ENCODE measurements at regions not wholly inside any gene's neighbourhood (a gene's known extent, or its start where the extent isn't known, plus 50 kb on each side); places are given as distances from the start of the nearest gene placed in this dataset.
A peak's percentile ranks its signal among the peaks of the same experiment; 100 is the strongest.

DNA sequence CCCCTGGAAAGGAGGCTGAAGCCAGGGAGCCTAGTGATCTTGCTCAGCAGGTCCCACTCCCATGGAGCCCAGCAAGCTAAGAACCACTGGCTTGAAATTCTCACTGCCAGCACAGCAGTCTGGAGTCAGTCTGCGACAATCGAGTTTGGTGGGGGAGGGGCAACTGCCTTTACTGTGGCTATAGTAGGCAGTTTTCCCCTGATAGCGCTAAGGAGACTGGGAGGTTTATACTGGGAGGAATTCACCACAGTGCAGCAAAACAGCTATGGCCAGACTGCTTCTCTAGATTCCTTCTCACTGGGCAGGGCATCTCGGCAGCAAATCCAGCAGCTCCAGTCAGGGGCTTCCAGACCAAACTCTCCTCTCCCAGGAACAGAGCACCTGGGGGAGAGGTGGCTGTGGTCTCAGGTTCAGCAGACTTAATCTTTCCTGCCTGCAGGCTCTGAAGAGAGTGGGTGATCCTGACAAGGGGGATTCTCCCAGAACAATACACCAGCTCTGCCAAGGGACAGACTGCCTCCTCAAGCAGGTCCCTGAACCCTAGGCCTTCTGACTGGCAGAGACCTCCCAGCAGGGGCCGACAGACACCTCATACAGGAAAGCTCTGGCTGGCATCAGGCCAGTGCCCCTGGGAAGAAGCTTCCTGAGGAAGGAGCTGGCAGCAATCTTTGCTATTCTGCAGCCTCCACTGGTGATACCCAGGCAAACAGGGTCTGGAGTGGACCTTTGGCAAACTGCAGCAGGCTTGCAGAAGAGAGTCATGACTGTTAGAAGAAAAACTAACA lies 548.5 kb upstream of the NEGR1 start:
- no peak for DNase-seq
- Histone ChIP-seq H2AFZ (no peak overlapping the region), H3K9ac (no peak overlapping the region), H4K20me1 (ENCODE audit: insufficient read depth) (no peaks in the 10 kb centered on the region), H3K4me2 (ENCODE audit: unreplicated experiment) (no peak overlapping the region), H3F3A (ENCODE audit: insufficient read depth) (no peaks in the 10 kb centered on the region), H3K4me3 (no peak overlapping the region), H3K79me2 (ENCODE audit: insufficient read depth) (no peaks in the 10 kb centered on the region), H3K36me3 (ENCODE audit: low read depth) (no peaks in the 10 kb centered on the region), H3K9me3 (ENCODE audit: low read depth) (no peaks in the 10 kb centered on the region), H3K27me3 (replicated peaks; ENCODE audit: insufficient read depth) (no peaks in the 10 kb centered on the region), H3K4me1 (ENCODE audit: insufficient read depth) (no peaks in the 10 kb centered on the region), H3K9me2 (ENCODE audit: insufficient read depth) (no peaks in the 10 kb centered on the region), H3K27ac (no peak overlapping the region)
- no peak for TF ChIP-seq EZH2phosphoT487 (IDR thresholded peaks at IDR 0.05; ENCODE audit: insufficient read depth, low read depth)
- TF ChIP-seq EZH2 (IDR thresholded peaks at IDR 0.05; ENCODE audit: insufficient read depth, poor library complexity, severe bottlenecking), result no peak
- 49% methylated on average over 5 of the region's 5 CpGs for WGBS, 2 experiments (ENCODE audit: low coverage in 1 of 2, low lambda C conversion rate in 2 of 2, missing lambda C conversion rate in 2 of 2)
- in situ Hi-C loops (cut with MboI), result no loop called here

GRCh38 chr1:72827278-72827677 lies 544.9 kb upstream of the NEGR1 start:
- Histone ChIP-seq H3K4me1 (ENCODE audit: insufficient read depth) (no peaks in the 10 kb centered on the region), H4K20me1 (ENCODE audit: insufficient read depth) (no peaks in the 10 kb centered on the region), H3K9me2 (ENCODE audit: insufficient read depth) (no peaks in the 10 kb centered on the region), H3K4me3 (no peak overlapping the region), H3K79me2 (ENCODE audit: insufficient read depth) (no peaks in the 10 kb centered on the region), H3K27me3 (replicated peaks; ENCODE audit: insufficient read depth) (no peaks in the 10 kb centered on the region), H3K9ac (no peak overlapping the region), H3K36me3 (ENCODE audit: low read depth) (no peaks in the 10 kb centered on the region), H2AFZ (no peak overlapping the region), H3K27ac (no peak overlapping the region), H3F3A (ENCODE audit: insufficient read depth) (no peaks in the 10 kb centered on the region), H3K9me3 (ENCODE audit: low read depth) (no peaks in the 10 kb centered on the region), H3K4me2 (ENCODE audit: unreplicated experiment) (no peak overlapping the region)
- in situ Hi-C loops (cut with MboI), result no loop called here
- peak; percentile 31 for DNase-seq
- TF ChIP-seq EZH2 (IDR thresholded peaks at IDR 0.05; ENCODE audit: insufficient read depth, poor library complexity, severe bottlenecking), result no peak
- TF ChIP-seq EZH2phosphoT487 (IDR thresholded peaks at IDR 0.05; ENCODE audit: insufficient read depth, low read depth), result no peak

DNA sequence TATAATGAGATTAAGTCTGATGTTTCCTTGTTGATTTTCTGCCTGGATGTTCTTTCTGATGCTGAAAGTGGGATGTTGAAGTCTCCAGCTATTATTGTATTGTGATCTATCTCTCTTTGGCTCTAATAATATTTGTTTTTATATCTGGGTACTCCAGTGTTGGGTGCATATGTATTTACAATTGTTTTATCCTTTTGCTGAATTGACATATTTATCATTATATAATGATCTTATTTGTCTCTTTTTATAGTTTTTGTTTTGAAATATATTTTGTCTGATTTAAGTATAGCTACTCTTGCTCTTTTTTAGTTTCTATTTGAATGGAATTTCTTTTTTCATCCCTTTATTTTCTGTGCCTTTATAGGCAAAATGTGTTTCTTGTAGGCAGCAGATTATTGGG lies 522.2 kb upstream of the NEGR1 start:
- no peak for TF ChIP-seq EZH2 (IDR thresholded peaks at IDR 0.05; ENCODE audit: insufficient read depth, poor library complexity, severe bottlenecking)
- no peak for TF ChIP-seq EZH2phosphoT487 (IDR thresholded peaks at IDR 0.05; ENCODE audit: insufficient read depth, low read depth)
- no peaks in the 10 kb centered on the region for H3K27me3 ChIP-seq (replicated peaks; ENCODE audit: insufficient read depth)
- no peaks in the 10 kb centered on the region for H4K20me1 ChIP-seq (ENCODE audit: insufficient read depth)
- H3K36me3 ChIP-seq (ENCODE audit: low read depth), result no peaks in the 10 kb centered on the region
- no peaks in the 10 kb centered on the region for H3K4me1 ChIP-seq (ENCODE audit: insufficient read depth)
- H3K9me3 ChIP-seq (ENCODE audit: low read depth), result no peaks in the 10 kb centered on the region
- H3K9ac ChIP-seq, result no peak overlapping the region
- no peaks in the 10 kb centered on the region for H3K79me2 ChIP-seq (ENCODE audit: insufficient read depth)
- in situ Hi-C loops (cut with MboI), result no loop called here
- H3K9me2 ChIP-seq (ENCODE audit: insufficient read depth), result no peaks in the 10 kb centered on the region
- DNase-seq, result no peak
- H3K4me3 ChIP-seq, result no peak overlapping the region
- no peak overlapping the region for H3K27ac ChIP-seq
- no peak overlapping the region for H3K4me2 ChIP-seq (ENCODE audit: unreplicated experiment)
- no peak overlapping the region for H2AFZ ChIP-seq
- H3F3A ChIP-seq (ENCODE audit: insufficient read depth), result no peaks in the 10 kb centered on the region

GRCh38 chr1:72781038-72781437 lies 498.7 kb upstream of the NEGR1 start:
- Histone ChIP-seq H3K79me2 (ENCODE audit: insufficient read depth) (no peaks in the 10 kb centered on the region), H3K9ac (no peak overlapping the region), H3F3A (ENCODE audit: insufficient read depth) (no peaks in the 10 kb centered on the region), H3K9me2 (ENCODE audit: insufficient read depth) (no peaks in the 10 kb centered on the region), H3K4me3 (no peak overlapping the region), H3K27ac (no peak overlapping the region), H3K4me1 (ENCODE audit: insufficient read depth) (no peaks in the 10 kb centered on the region), H3K27me3 (replicated peaks; ENCODE audit: insufficient read depth) (no peaks in the 10 kb centered on the region), H3K36me3 (ENCODE audit: low read depth) (no peaks in the 10 kb centered on the region), H3K4me2 (ENCODE audit: unreplicated experiment) (no peak overlapping the region), H4K20me1 (ENCODE audit: insufficient read depth) (no peaks in the 10 kb centered on the region), H3K9me3 (ENCODE audit: low read depth) (no peaks in the 10 kb centered on the region), H2AFZ (no peak overlapping the region)
- TF ChIP-seq EZH2 (IDR thresholded peaks at IDR 0.05; ENCODE audit: insufficient read depth, poor library complexity, severe bottlenecking) (no peak), EZH2phosphoT487 (IDR thresholded peaks at IDR 0.05; ENCODE audit: insufficient read depth, low read depth) (no peak)
- DNase-seq, result no peak
- in situ Hi-C loops (cut with MboI), result no loop called here
- WGBS, 2 experiments (ENCODE audit: low coverage in 1 of 2, low lambda C conversion rate in 2 of 2, missing lambda C conversion rate in 2 of 2), result 0 to 7% methylated on average over 1 of the region's 1 CpG

DNA sequence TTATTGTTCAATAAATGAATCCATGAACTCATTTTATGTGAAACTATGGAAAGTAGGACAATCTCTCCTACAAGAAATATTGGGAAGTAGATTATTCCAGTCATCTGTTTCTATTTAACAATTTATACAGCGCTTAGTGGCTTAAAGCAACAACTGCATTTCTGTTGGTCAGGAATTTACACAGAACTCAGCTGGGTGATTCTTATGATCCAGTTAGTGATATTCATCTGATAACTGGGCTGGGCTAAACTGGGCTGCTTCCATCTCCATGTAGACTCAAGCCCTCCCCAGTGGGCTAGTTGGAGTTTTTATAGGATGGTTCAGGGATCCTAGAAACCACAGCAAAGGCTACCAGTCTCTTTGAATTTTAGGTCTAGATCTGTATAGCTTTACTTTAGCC lies 497.9 kb upstream of the NEGR1 start:
- no peak for DNase-seq
- no peak overlapping the region for H3K4me2 ChIP-seq (ENCODE audit: unreplicated experiment)
- 6 to 13% methylated on average over 1 of the region's 1 CpG for WGBS, 2 experiments (ENCODE audit: low coverage in 1 of 2, low lambda C conversion rate in 2 of 2, missing lambda C conversion rate in 2 of 2)
- no peak overlapping the region for H3K4me3 ChIP-seq
- H3K36me3 ChIP-seq (ENCODE audit: low read depth), result no peaks in the 10 kb centered on the region
- no peak overlapping the region for H3K27ac ChIP-seq
- no peak overlapping the region for H2AFZ ChIP-seq
- in situ Hi-C loops (cut with MboI), result no loop called here
- H3K79me2 ChIP-seq (ENCODE audit: insufficient read depth), result no peaks in the 10 kb centered on the region
- no peaks in the 10 kb centered on the region for H3K9me2 ChIP-seq (ENCODE audit: insufficient read depth)
- H4K20me1 ChIP-seq (ENCODE audit: insufficient read depth), result no peaks in the 10 kb centered on the region
- no peak overlapping the region for H3K9ac ChIP-seq
- H3K9me3 ChIP-seq (ENCODE audit: low read depth), result no peaks in the 10 kb centered on the region
- H3K4me1 ChIP-seq (ENCODE audit: insufficient read depth), result no peaks in the 10 kb centered on the region
- TF ChIP-seq EZH2phosphoT487 (IDR thresholded peaks at IDR 0.05; ENCODE audit: insufficient read depth, low read depth), result no peak
- TF ChIP-seq EZH2 (IDR thresholded peaks at IDR 0.05; ENCODE audit: insufficient read depth, poor library complexity, severe bottlenecking), result no peak
- no peaks in the 10 kb centered on the region for H3K27me3 ChIP-seq (replicated peaks; ENCODE audit: insufficient read depth)
- no peaks in the 10 kb centered on the region for H3F3A ChIP-seq (ENCODE audit: insufficient read depth)
